Right lobe of liver (tissue), 6 donors: ENCODE measurements at regions not wholly inside any gene's neighbourhood (a gene's known extent, or its start where the extent isn't known, plus 50 kb on each side); places are given as distances from the start of the nearest gene placed in this dataset.
A peak's percentile ranks its signal among the peaks of the same experiment; 100 is the strongest.
"Not testable (repeated sequence)": the region's sequence is repeated elsewhere in the genome, so short reads cannot be mapped to it uniquely, and the experiment has no call there.

Source experiments
- ATAC-seq, 4 donors: fragments of 200-7000 bp; cut with Tn5 transposase; one replicate each; pipeline ENCODE4 v1.9.1; 2020; ENCODE audit warnings: mild to moderate bottlenecking in 4 of 4, moderate library complexity in 4 of 4
- DNase-seq, 3 donors: peaks; one replicate each; pipeline ENCODE4 v3.0.0-alpha.2; 2020
- H3K27ac ChIP-seq, 3 donors: fragments of 200-600 bp; one replicate each; pipeline ENCODE4 v1.8.0; 2022
- H3K27me3 ChIP-seq, 2 donors: fragments of 200-600 bp; one replicate each; pipeline ENCODE4 v1.8.0; 2022
- H3K36me3 ChIP-seq, 4 donors: fragments of 200-600 bp; sonication (generic) in 1 of 4; one replicate each; pipeline versions ENCODE4 v1.5.1 to v1.8.0; 2017 to 2022; ENCODE audit warnings: control low read depth in 1 of 4
- H3K4me1 ChIP-seq, 4 donors: fragments of 200-600 bp; sonication (generic) in 1 of 4; one replicate each; pipeline versions ENCODE4 v1.5.1 to v1.8.0; 2017 to 2022; ENCODE audit warnings: control low read depth in 1 of 4
- H3K4me3 ChIP-seq, 3 donors: fragments of 200-600 bp; one replicate each; pipeline ENCODE4 v1.8.0; 2022
- H3K9me3 ChIP-seq, 4 donors: fragments of 200-600 bp; sonication (generic) in 1 of 4; one replicate each; pipeline versions ENCODE4 v1.5.1 to v1.8.0; 2017 to 2022; ENCODE audit warnings: control low read depth in 1 of 4
- POLR2A ChIP-seq: fragments of 450-650 bp; IDR thresholded peaks from one replicate; pipeline ENCODE4 v1.6.1; 2017; ENCODE audit warnings: antibody characterized with exemption, mild to moderate bottlenecking
- WGBS: methylation state at CpG from one replicate; pipeline ENCODE4 v1.1.6; 2018; ENCODE audit warnings: low coverage, low lambda C conversion rate; ENCODE audit not compliant: insufficient coverage; ENCODE audit errors: missing lambda C conversion rate; 5-methylcytosine and 5-hydroxymethylcytosine counted together
- intact Hi-C, 2 donors: fragments of 100-400 bp; cut with DNase I; formaldehyde crosslinking; loops; one replicate each; pipeline versions ENCODE4 v1.11.2 to v1.14.1; 2022
- TF ChIP-seq, protein P1 (sequence below), 4 donors: fragments of 200-600 bp in 3 of 4; fragments of 450-650 bp in 1 of 4; IDR thresholded peaks; one replicate each; pipeline versions ENCODE4 v1.5.1 to v1.8.0; 2016 to 2022; ENCODE audit warnings: antibody characterized with exemption in 4 of 4, mild to moderate bottlenecking in 2 of 4
- donor health status: DM: no; HTN: yes; CAD: no.
- donor health status: DM: no; HTN: no; CAD: no.
- donor health status: DM: no; HTN: no; CAD: no.
- donor health status: DM: no; HTN: yes; CAD: no.
- donor health status: DM: no; HTN: yes; CAD: no.

DNA sequence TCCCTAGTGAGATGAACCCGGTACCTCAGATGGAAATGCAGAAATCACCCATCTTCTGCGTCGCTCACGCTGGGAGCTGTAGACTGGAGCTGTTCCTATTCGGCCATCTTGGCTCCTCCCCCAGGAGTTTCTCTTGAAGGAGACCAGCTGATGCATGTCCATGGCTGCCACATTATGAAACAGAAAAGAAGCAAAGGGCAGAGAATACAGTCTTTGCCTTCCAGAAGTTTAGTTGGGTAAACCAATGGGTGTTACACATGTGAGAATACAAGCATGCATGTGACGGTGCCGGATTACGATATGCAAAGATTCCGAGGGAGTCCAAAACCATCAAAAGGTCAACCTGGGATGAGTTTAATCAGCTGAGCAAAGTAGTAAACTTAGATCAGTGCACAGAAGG, 151.6 kb downstream of the SEM1 start:
- Histone ChIP-seq H3K4me1 (no peaks in the 10 kb centered on the region), H3K36me3 (no peaks in the 10 kb centered on the region), H3K27me3 (no peaks in the 10 kb centered on the region), H3K9me3 (no peaks in the 10 kb centered on the region), H3K4me3 (no peak overlapping the region), H3K27ac (no peak overlapping the region)
- WGBS: 98% methylated on average over 4 of the region's 9 CpGs
- no peak for TF ChIP-seq POLR2A
- DNase-seq: no peak
- no peak for ATAC-seq
- intact Hi-C loops: no loop called here

GRCh38 chr7:96557598-96557997, 152.0 kb downstream of the SEM1 start:
- H3K4me3 ChIP-seq, H3K9me3 ChIP-seq, H3K36me3 ChIP-seq, ATAC-seq, H3K27me3 ChIP-seq, H3K27ac ChIP-seq, DNase-seq, H3K4me1 ChIP-seq, intact Hi-C loops: not testable (repeated sequence)
- WGBS: 62% methylated on average over 4 of the region's 13 CpGs

- Histone ChIP-seq H3K27ac (peak overlapping the region in 2 of 3 donors; percentile 82 to 85), H3K4me1 (peaks cover 0 to 21% (median 7%) of the 10 kb centered on the region in 4 donors)
- intact Hi-C loops: no loop called here
Observed at GRCh38 chr7:96548664-96549063, 161.0 kb downstream of the SEM1 start.

DNA sequence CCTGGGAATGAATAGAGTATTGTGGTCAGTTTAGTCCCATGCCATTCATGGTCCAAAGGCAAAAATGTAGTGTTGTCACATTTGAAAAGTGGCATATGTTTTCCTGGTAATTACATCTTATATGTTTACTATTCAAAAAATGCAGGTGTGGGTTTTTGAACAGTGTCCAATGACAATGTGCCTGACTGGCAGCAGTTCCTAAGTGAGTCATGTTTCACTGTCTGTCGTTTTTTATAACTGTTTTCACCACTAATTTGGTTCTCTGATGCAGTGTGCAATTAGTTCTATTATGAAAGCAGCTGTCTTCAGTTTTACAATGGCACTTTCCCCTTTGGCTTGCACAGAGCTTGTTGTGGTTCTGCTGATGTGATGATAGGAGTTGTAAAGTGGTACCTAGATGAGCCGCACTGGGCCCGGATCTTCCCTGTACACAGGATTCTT, 162.3 kb downstream of the SEM1 start:
- H3K4me1 ChIP-seq: peaks cover 0 to 21% (median 7%) of the 10 kb centered on the region in 4 donors
- H3K27me3 ChIP-seq: no peaks in the 10 kb centered on the region
- WGBS: 61% methylated on average over 3 of the region's 3 CpGs
- H3K4me3 ChIP-seq: no peak overlapping the region
- intact Hi-C loops: no loop called here
- DNase-seq (no peak), ATAC-seq (peak in 1 of 4 donors; percentile 49)
- TF ChIP-seq POLR2A: no peak
- TF ChIP-seq, protein P1, sequence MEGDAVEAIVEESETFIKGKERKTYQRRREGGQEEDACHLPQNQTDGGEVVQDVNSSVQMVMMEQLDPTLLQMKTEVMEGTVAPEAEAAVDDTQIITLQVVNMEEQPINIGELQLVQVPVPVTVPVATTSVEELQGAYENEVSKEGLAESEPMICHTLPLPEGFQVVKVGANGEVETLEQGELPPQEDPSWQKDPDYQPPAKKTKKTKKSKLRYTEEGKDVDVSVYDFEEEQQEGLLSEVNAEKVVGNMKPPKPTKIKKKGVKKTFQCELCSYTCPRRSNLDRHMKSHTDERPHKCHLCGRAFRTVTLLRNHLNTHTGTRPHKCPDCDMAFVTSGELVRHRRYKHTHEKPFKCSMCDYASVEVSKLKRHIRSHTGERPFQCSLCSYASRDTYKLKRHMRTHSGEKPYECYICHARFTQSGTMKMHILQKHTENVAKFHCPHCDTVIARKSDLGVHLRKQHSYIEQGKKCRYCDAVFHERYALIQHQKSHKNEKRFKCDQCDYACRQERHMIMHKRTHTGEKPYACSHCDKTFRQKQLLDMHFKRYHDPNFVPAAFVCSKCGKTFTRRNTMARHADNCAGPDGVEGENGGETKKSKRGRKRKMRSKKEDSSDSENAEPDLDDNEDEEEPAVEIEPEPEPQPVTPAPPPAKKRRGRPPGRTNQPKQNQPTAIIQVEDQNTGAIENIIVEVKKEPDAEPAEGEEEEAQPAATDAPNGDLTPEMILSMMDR (IDR thresholded peaks at IDR 0.05): no peak
- no peaks in the 10 kb centered on the region for H3K36me3 ChIP-seq
- no peaks in the 10 kb centered on the region for H3K9me3 ChIP-seq
- H3K27ac ChIP-seq: peak overlapping the region in 2 of 3 donors; percentile 82 to 85

More at GRCh38 chr7:96548664-96549063, 161.0 kb downstream of the SEM1 start:
- ATAC-seq (peak; percentile 98 to 100 (median 99)), DNase-seq (peak; percentile 50 to 82 (median 73))
- H3K36me3 ChIP-seq: no peaks in the 10 kb centered on the region
- H3K9me3 ChIP-seq: no peaks in the 10 kb centered on the region
- no peaks in the 10 kb centered on the region for H3K27me3 ChIP-seq
- no peak overlapping the region for H3K4me3 ChIP-seq
- 33% methylated on average over 5 of the region's 5 CpGs for whole genome bisulfite sequencing
- TF ChIP-seq POLR2A: no peak
- TF ChIP-seq, protein P1 (IDR thresholded peaks at IDR 0.05): no peak

DNA sequence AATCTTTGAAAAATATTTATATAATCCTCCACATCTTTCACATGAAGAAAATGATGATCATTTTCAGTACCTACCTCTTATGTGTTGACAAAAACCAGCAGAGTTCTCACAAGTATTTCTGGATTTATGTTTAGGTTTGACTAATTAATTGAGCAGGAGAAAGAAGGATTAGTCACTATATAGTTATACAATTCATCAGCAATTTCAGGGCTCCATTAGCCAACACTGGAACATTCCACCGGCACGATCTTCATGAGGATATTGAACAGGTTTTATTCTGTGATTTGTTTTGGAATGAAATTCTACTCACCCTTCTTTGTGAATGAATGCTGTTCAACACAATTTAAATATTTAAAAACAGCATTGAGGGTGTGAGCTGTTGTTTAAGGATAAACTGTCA, 163.2 kb downstream of the SEM1 start:
- TF ChIP-seq, protein P1 (IDR thresholded peaks at IDR 0.05): no peak
- no peak for TF ChIP-seq POLR2A
- intact Hi-C loops: no loop called here
- peaks cover 0 to 21% (median 7%) of the 10 kb centered on the region in 4 donors for H3K4me1 ChIP-seq
- ATAC-seq (no peak), DNase-seq (no peak)
- H3K36me3 ChIP-seq: no peaks in the 10 kb centered on the region
- WGBS: 69% methylated on average over 2 of the region's 2 CpGs
- H3K9me3 ChIP-seq: no peaks in the 10 kb centered on the region
- no peaks in the 10 kb centered on the region for H3K27me3 ChIP-seq
- no peak overlapping the region for H3K27ac ChIP-seq
- no peak overlapping the region for H3K4me3 ChIP-seq

DNA sequence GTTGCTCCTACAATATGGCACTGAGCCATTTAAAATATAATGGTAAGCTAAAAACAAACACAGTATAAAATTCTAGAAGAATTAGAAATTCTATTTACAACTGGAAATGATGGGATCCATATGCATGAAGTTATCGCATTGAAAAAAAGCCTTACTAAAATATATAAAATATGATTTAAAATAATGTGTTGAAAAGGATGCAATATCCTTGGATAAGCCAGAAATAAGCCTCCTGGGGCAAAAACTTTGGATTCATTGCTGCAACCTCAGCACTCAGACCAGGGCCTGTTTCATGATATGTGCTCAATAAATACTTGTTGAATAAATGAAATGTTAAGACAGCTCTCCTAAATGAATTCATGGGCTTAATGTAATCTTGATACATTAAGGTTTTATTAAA, 170.2 kb downstream of the SEM1 start:
- Histone ChIP-seq H3K27me3 (no peaks in the 10 kb centered on the region), H3K4me3 (no peak overlapping the region), H3K36me3 (no peaks in the 10 kb centered on the region), H3K9me3 (no peaks in the 10 kb centered on the region), H3K27ac (no peak overlapping the region), H3K4me1 (peaks cover 0 to 9% (median 0%) of the 10 kb centered on the region in 4 donors)
- 100% methylated on average over 1 of the region's 1 CpG for WGBS
- intact Hi-C loops: no loop called here
- ATAC-seq (no peak), DNase-seq (no peak)
- no peak for TF ChIP-seq POLR2A
- TF ChIP-seq, protein P1 (IDR thresholded peaks at IDR 0.05): no peak
